MM.1S (cell line): ENCODE measurements at regions not wholly inside any gene's neighbourhood (a gene's known extent, or its start where the extent isn't known, plus 50 kb on each side); places are given as distances from the start of the nearest gene placed in this dataset.

Experiments
- DNase-seq: peaks from one replicate; pipeline ENCODE4 v3.0.0-alpha.2; 2015
- H2AFZ ChIP-seq: fragments of 300-600 bp; sonication (generic); 2 replicates; pipeline ENCODE4 v1.6.0; 2016; ENCODE audit warnings: antibody characterized with exemption, low read length
- H3F3A ChIP-seq: fragments of 300-600 bp; sonication (generic); 2 replicates; pipeline ENCODE4 v1.6.1; 2016; ENCODE audit warnings: mild to moderate bottlenecking, antibody characterized with exemption, low read length, moderate library complexity, mixed read lengths; ENCODE audit not compliant: insufficient read depth
- H3K27ac ChIP-seq: fragments of 300-600 bp; sonication (generic); 2 replicates; pipeline ENCODE4 v1.5.1; 2016; ENCODE audit warnings: mild to moderate bottlenecking, low read length
- H3K27me3 ChIP-seq: fragments of 300-600 bp; sonication (generic); replicated peaks from 2 replicates; pipeline ENCODE4 v1.6.0; 2016; ENCODE audit warnings: low read length; ENCODE audit not compliant: insufficient read depth
- H3K36me3 ChIP-seq: fragments of 300-600 bp; sonication (generic); replicated peaks from 2 replicates; pipeline ENCODE4 v1.6.1; 2016; ENCODE audit warnings: mild to moderate bottlenecking, low read length, mixed read lengths; ENCODE audit not compliant: insufficient read depth
- H3K4me1 ChIP-seq: fragments of 300-600 bp; sonication (generic); 2 replicates; pipeline ENCODE4 v1.6.1; 2016; ENCODE audit warnings: low read length, mixed read lengths
- H3K4me2 ChIP-seq: fragments of 300-600 bp; sonication (generic); 2 replicates; pipeline ENCODE4 v1.6.0; 2016; ENCODE audit warnings: low read depth, low read length
- H3K4me3 ChIP-seq: fragments of 300-600 bp; sonication (generic); 2 replicates; pipeline ENCODE4 v1.5.1; 2016; ENCODE audit warnings: low read length, mixed read lengths
- H3K79me2 ChIP-seq: fragments of 300-600 bp; sonication (generic); 2 replicates; pipeline ENCODE4 v1.6.1; 2016; ENCODE audit warnings: mixed run types, low read length, mixed read lengths
- H3K9ac ChIP-seq: fragments of 300-600 bp; sonication (generic); 2 replicates; pipeline ENCODE4 v1.6.1; 2016; ENCODE audit warnings: low read length, mixed read lengths
- H3K9me2 ChIP-seq: fragments of 300-600 bp; sonication (generic); replicated peaks from 2 replicates; pipeline ENCODE4 v1.6.1; 2016; ENCODE audit warnings: mild to moderate bottlenecking, low read length, mixed read lengths; ENCODE audit not compliant: insufficient read depth
- H3K9me3 ChIP-seq: fragments of 300-600 bp; sonication (generic); replicated peaks from 2 replicates; pipeline ENCODE4 v1.6.1; 2016; ENCODE audit warnings: mild to moderate bottlenecking, low read length, mixed read lengths; ENCODE audit not compliant: insufficient read depth
- H4K20me1 ChIP-seq: fragments of 300-600 bp; sonication (generic); 2 replicates; pipeline ENCODE4 v1.6.1; 2016; ENCODE audit warnings: mild to moderate bottlenecking, low read length, moderate library complexity, mixed read lengths; ENCODE audit not compliant: insufficient read depth
- CTCF ChIP-seq: fragments of 300-600 bp; sonication (generic); IDR thresholded peaks from 2 replicates; pipeline ENCODE4 v1.5.1; 2016; ENCODE audit warnings: antibody characterized with exemption, low read length, mixed read lengths
- EZH2 ChIP-seq: fragments of 300-600 bp; sonication (generic); optimal IDR thresholded peaks from 2 replicates; pipeline ENCODE3; 2017; ENCODE audit warnings: low read depth, mild to moderate bottlenecking, antibody characterized with exemption, low read length, mixed read lengths
- EZH2phosphoT487 ChIP-seq: fragments of 300-600 bp; sonication (generic); IDR thresholded peaks from 2 replicates; pipeline ENCODE4 v1.6.1; 2018; ENCODE audit warnings: antibody characterized with exemption, low read length

- Histone ChIP-seq H3K4me3 (no peak overlapping the region), H4K20me1 (no peaks in the 10 kb centered on the region), H3K79me2 (no peaks in the 10 kb centered on the region), H3K36me3 (no peaks in the 10 kb centered on the region), H3K27ac (no peak overlapping the region), H3K9me2 (no peaks in the 10 kb centered on the region), H3F3A (no peaks in the 10 kb centered on the region), H3K9me3 (no peaks in the 10 kb centered on the region), H3K4me2 (no peak overlapping the region), H3K9ac (no peak overlapping the region), H3K27me3 (no peaks in the 10 kb centered on the region), H3K4me1 (peaks cover 5% of the 10 kb centered on the region; the same call in 1 of the 2 replicates), H2AFZ (no peak overlapping the region)
- DNase-seq, result no peak
- TF ChIP-seq CTCF (no peak), EZH2phosphoT487 (no peak), EZH2 (no peak)
Observed at GRCh38 chr1:59156051-59156450, 140.8 kb upstream of the FGGY start.

DNA sequence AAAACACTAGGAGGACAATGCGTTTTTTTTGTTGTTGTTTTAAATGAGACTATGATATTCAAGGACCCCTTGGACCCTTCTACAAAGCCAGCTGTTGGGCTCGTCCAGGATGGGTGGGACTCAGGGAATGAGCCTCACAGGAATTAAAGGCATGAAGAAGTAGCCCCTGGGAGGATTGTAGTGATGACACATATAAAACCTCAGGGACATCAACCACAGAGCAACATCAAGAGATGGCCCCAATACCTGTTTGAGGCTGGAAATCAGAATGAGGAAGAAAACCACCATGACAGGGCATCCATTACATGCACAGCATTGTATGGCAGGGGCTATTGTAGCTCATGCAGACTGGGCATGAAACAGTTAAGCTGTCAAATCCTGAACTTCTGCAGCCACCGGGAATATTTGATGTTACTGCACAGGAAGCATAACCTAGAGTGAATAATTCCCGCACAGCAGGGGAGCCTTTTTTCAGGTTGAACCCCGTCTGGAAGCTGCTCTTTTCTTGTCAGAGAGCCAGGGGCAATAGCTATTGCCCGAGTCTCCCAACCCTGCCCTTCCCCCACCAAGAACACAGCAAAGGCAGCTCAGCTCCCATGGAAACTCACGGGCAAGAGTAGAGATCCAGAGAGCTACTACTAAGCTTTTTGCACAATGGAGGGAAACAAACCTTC, 140.2 kb upstream of the FGGY start:
- no peak for DNase-seq
- Histone ChIP-seq H3K4me3 (no peak overlapping the region), H3K4me1 (no peaks in the 10 kb centered on the region), H3K9ac (no peak overlapping the region), H3F3A (no peaks in the 10 kb centered on the region), H3K27me3 (no peaks in the 10 kb centered on the region), H4K20me1 (no peaks in the 10 kb centered on the region), H3K79me2 (no peaks in the 10 kb centered on the region), H3K9me2 (no peaks in the 10 kb centered on the region), H3K36me3 (no peaks in the 10 kb centered on the region), H3K4me2 (no peak overlapping the region), H3K27ac (no peak overlapping the region), H2AFZ (no peak overlapping the region), H3K9me3 (no peaks in the 10 kb centered on the region)
- TF ChIP-seq EZH2phosphoT487, result no peak
- TF ChIP-seq CTCF, result no peak
- TF ChIP-seq EZH2, result no peak

DNA sequence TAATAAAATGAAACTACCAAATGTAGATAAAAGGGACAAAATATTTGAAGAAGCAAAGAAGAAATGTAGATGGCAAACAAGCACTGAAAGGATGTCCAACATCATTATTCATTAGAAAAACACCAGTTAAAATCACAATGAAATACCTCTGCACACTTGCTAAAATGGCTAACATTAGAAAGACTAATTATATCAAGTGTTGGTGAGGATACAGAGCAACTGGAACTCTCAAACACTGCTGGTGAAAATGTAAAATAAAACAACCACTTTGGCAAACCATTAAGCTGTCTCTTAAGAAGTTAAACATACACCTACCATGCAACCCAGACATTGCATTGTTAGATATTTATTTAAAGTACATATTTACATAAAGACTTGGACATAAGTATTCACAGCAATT, 138.6 kb upstream of the FGGY start:
- H2AFZ ChIP-seq, result no peak overlapping the region
- H3K9me3 ChIP-seq, result no peaks in the 10 kb centered on the region
- no peak overlapping the region for H3K9ac ChIP-seq
- H3K36me3 ChIP-seq, result no peaks in the 10 kb centered on the region
- H3K4me3 ChIP-seq, result no peak overlapping the region
- no peak overlapping the region for H3K27ac ChIP-seq
- H3K9me2 ChIP-seq, result no peaks in the 10 kb centered on the region
- no peak overlapping the region for H3K4me2 ChIP-seq
- no peaks in the 10 kb centered on the region for H3F3A ChIP-seq
- TF ChIP-seq EZH2phosphoT487 (no peak), CTCF (no peak), EZH2 (no peak)
- H3K79me2 ChIP-seq, result no peaks in the 10 kb centered on the region
- H4K20me1 ChIP-seq, result no peaks in the 10 kb centered on the region
- no peaks in the 10 kb centered on the region for H3K27me3 ChIP-seq
- H3K4me1 ChIP-seq, result no peaks in the 10 kb centered on the region
- no peak for DNase-seq
